Hematopoietic multipotent progenitor cell treated with erythropoietin and hydrocortisone succinate and interleukin-3 and kit ligand, for 17 days (in vitro differentiated cells): ENCODE measurements at regions not wholly inside any gene's neighbourhood (a gene's known extent, or its start where the extent isn't known, plus 50 kb on each side); places are given as distances from the start of the nearest gene placed in this dataset.

Experiments
- DNase-seq: peaks from one replicate; pipeline ENCODE4 v3.0.0-alpha.2; 2015; ENCODE audit warnings: low spot score

DNA sequence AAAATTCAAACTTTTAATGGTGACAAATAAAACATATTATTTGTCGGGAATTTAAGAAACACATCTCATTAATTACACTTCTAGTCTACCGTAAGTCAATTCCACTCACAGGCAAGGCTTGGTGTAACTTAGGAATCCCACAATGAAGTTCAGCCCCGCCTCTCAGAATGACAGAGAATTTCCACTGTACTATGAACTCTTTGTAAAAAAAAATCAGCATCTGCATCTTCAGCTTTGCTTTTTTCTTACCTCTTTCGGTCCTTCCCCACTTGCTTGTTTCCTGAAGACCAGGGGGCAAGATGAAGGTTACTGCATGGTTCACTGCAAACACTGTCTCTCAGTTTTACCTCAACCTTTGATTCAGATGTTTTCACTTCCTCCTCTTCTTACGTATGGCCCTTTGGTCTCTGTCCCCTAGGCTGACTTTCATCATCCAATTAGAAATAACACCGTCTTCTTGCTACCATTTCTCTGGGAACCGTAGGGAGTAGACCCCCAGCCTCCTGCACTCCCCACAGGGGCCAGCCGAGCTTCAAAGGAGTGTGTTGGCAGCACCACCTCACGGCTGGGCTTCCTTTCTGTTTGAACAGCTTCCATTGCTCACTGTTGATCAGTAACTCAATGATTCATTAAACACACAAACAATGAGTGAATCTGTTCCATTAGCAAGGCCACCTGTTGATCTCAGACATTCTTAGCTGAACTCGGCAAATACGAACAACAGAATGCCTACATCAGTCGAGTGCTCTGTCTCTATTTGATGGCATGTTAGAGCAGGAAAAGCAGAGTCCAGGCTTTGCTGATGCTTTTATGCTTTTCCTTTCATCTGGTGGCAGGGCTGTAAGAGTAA is 343.0 kb downstream of the BMP4 start:
- DNase-seq = no peak

DNA sequence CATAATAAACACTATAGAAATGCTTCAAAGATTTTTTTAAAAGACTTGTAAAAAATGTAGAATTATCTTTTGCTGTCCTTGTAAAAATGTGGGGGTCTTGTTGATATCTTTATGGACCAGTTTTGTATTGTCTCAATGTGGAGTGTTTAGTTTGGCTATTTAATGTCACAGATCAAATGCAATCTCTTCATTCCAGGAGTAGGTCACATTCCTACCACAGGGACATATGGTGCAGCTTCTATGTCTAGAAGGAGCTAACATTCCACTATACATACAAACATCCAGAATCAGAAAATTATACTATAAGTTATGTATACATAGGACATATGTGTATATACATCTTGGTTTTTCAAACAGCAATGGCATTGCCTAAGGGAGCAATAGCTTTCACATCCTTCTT is 345.7 kb downstream of the BMP4 start:
- no peak for DNase-seq

GRCh38 chr14:53609009-53609408 is 347.6 kb downstream of the BMP4 start:
- no peak for DNase-seq

GRCh38 chr14:53608369-53608768 is 348.3 kb downstream of the BMP4 start:
- no peak for DNase-seq

GRCh38 chr14:53606203-53606602 is 350.4 kb downstream of the BMP4 start:
- DNase-seq = no peak

GRCh38 chr14:53605562-53605961 is 351.1 kb downstream of the BMP4 start:
- DNase-seq = no peak

DNA sequence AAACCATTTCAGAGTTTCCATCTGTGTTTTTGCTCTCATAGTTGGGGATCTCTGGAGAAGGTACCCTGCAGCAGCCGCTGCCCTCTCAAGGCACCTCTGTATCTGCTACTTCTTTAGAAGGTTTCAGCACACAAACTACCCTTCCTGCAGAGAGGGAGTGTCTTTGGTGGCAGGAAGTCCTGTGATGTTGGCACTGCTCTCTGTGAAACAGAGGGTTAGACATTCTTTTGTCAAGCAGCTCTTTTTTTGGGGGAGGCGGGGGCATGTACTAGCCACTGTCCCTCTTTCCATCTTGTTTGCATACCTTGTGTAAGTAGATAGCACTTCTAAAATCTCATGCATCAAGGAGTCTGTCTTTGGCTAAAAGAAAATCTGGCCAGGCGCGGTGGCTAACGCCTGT is 352.6 kb downstream of the BMP4 start:
- DNase-seq = no peak

- no peak for DNase-seq
Observed at GRCh38 chr14:53601409-53601808, 355.2 kb downstream of the BMP4 start.

- no peak for DNase-seq
Observed at GRCh38 chr14:53599221-53599945, 357.2 kb downstream of the BMP4 start.

GRCh38 chr14:53596853-53597525 is 359.6 kb downstream of the BMP4 start:
- no peak for DNase-seq

DNA sequence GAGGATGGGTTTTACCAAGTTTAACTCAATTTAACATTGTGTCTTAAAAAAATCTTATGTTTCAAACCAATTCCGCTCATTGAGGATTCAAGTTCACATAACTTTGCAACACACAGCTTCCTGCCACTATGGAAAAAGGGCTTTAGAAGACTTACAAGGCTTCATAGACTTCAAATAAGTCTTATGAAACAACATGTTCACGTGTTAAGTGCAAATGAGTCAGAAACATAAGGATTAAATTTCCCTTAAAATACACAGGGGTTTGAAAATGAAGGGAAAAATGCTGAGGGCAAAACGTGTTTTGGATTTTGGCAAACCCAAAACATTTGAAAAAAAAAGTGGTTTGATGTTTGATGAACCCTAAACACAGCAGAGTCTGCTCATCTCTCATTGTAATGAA is 364.8 kb downstream of the BMP4 start:
- DNase-seq = no peak

DNA sequence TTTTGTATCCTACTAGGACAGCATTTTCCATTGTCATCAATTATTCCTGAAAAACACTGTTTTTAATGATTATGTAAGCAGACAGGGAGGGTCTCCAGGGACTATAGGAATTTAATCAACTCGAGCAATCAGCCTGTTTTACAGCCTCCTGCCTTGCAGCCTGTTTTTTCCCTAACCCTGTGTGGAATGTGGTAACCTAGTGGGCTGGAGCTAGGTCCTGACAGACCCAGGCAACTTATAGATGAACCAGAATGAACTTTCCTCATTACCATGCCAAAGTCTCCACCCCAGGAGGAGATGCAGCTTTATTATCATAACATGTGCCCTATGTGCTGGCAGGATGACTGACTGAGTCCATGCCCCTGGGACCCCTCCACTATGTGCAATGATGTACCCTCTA is 375.1 kb downstream of the BMP4 start:
- DNase-seq = no peak

DNA sequence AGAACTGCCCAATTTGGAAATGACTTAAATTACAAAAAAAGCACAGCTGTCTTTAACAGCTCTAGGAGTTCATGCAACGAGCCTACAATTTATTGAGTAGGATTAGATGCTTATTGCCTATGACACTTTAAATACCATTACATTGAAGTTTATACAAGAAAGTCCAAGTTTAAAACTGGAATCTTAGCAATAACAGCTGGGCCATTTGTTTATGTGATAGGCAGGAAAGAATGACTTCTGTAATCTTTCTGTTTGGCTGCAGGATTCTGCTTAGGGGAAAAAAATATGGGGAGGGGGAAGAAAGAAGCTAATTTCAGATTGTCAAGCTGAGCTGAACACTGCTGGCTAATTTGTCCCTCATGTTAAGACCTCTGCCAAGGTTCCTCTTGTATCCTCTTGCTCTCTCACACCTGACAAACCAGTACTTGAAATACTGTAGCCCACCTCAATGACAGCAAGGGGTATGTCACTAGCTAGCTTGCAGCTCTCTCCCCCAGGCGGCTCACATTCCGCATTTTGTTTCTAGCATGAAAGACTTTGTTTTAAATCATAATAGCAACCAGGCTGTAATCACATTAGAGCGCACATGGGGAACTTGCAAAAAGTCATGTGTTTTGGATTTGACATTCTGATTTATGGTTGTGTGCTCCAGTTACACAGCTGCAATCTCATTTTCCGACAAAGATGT is 384.8 kb downstream of the BMP4 start:
- DNase-seq = no peak

DNA sequence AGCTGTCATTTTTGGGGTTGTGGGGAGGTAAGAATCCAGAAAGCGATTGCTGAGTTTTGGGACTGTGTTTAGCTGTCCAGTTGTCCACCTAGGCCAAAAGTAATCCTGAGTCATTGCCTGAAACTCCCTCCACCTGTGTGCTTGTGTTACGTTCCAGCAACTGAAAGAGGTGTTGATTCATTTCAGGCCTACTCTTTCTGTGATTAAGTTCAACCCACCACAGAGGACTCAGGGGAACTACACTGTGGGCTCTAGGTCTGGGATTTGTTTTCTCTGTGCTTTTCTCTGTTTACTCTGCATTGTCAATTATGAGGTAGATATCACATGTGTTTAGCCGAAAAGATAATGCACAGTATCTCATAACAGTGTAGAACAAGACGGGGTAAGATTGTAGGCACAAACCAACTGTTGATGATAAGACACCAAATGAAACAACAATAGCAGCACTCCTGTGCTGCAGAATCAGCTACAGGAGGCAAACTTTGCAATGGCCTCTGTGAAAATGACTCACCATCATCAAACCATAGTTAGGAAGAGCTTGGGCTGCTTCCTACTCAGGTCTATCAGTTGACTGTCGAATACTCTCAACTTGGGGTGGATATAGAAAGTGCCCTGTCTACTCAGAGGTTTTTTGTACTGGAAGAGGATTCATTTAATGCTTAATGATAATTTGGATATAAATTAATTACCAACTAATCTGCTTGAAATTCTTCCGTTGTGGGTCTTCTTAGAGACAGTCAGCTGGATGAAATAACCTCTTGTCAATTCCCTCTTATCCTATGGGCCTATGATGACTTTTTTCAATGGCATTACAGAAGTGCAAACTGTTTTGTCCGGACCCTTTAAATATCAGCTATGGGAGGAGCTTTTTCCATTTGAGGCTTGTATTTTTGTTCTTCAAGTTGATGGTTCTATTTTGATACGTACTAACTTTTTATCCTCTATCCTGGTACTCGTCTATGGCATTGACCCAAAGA is 385.9 kb downstream of the BMP4 start:
- no peak for DNase-seq

DNA sequence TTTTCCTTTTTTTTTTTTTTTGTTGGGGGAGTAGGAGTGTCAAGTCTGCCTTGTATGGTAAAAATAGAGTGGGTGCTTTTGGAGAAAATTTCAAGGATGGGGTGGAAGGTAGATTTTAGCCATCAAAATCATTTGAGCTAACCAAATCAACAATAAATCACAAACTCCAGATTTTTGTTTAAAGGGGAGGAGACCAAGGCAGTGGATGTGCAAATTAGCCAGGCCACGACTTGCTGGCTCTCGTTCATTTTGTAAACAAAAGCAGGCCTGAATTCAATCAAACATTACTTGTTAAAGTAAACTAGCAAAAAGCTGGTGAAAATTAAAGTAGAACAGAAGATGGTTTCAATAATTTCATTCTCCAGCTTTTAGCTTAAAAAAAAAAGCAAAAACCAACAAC is 387.2 kb downstream of the BMP4 start:
- no peak for DNase-seq

DNA sequence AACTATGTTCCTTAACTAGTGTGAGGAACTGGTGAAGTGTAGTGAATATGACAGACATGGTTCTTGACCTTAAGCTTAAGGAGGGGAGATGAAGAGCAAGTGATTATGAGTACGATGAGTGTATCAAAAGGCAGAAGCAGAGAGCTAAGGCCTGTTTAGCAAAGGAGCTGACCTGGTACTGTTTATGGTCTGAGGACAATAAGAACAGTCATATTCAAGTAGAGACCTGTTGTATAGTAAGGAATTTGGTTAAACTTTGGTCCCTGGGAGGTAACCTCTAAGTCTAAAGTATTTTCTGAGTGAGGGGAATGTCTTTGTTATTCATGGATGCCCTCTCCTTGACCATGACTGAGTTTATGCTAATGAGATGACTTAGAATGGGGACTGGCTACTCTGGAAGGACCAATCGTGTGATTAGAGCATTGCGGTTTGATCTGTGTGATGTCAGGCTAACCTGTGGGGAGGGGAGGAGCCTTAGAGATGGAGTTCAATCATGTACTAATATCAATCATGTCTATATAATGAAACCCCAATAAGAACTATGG is 389.3 kb downstream of the BMP4 start:
- no peak for DNase-seq

DNA sequence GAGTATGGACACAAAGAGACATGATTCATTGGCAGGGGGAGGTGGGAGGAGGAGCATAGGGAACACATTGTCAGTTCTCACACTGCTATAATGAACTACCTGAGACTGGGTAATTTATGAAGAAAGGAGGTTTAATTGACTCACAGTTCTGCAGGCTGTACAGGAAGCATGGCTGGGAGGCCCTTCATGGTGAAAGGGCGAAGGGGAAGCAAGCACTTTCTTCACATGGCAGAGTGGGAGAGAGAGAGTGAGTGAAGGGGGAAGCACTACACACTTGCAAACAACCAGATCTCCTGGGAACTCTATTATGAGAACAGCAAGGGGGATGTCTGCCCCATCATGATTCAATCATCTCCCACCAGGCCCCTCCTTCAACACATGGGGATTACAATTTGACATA is 391.8 kb downstream of the BMP4 start:
- DNase-seq = no peak

- DNase-seq = no peak
Observed at GRCh38 chr14:53563628-53564027, 393.0 kb downstream of the BMP4 start.

DNA sequence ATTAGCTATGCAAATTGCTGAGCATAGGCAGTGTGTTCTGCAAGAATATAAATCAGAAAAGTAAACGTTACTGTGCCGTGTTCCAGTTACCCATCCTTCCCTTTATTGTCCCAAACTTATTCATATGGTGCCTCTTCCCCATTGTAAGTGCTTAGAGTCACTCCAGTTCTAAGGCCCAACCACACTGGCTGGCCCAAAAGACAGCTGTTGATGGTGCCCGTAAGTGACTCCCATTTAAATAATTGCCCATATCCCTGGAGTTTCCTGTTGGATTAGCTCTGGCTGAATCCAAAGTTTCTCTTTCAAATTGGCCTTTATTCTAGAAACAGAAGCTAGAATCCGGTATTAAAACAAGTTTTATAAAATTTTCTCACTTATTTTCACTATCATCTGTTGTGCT is 400.1 kb upstream of the DDHD1 start:
- no peak for DNase-seq

DNA sequence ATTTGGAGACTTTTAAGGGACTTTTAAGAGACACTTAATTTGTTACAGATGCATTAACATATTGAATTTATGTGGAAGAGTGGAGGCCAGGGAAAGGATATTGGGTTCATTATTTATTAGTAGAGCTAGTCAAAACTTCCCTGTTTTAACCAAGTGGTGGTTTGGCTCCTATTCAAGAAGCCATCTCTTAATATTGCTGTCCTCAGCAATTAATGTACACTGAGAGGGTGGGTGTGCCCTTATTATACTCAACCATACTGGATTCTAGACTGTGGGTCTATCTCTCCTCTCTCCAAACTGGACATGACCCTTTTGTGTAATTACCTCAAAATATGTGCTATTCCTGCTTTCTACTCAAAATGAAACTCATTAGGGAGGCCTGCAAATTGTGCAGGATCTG is 398.7 kb upstream of the DDHD1 start:
- no peak for DNase-seq

DNA sequence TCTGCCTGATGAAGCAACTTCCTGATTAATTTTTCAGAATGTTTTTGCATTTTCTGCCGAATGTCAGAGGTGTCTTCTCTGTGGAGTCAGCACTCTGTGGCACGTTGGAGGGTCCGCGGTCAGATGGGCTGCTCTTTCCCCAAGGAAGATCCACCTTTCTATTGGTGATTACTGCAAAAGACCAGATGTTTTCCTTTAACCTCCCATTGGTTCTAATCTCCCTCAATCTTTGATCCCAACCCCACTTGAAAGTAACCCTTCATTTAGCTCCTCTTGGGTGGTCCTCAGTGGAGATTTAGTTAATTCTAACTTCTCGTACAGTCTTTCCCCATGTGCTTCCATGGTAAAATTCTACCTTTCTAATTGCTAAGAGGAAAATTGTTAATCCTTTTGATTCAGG is 397.7 kb upstream of the DDHD1 start:
- DNase-seq = no peak
